Hematopoietic multipotent progenitor cell (in vitro differentiated cells): ENCODE measurements at regions not wholly inside any gene's neighbourhood (a gene's known extent, or its start where the extent isn't known, plus 50 kb on each side); places are given as distances from the start of the nearest gene placed in this dataset.
"Not testable (repeated sequence)": the region's sequence is repeated elsewhere in the genome, so short reads cannot be mapped to it uniquely, and the experiment has no call there.

ENCODE experiments used
- DNase-seq, 3 donors: peaks; one replicate each; pipeline ENCODE4 v3.0.0-alpha.2; 2011 to 2015; ENCODE audit warnings: low read depth in 2 of 3, low spot score in 2 of 3

DNA sequence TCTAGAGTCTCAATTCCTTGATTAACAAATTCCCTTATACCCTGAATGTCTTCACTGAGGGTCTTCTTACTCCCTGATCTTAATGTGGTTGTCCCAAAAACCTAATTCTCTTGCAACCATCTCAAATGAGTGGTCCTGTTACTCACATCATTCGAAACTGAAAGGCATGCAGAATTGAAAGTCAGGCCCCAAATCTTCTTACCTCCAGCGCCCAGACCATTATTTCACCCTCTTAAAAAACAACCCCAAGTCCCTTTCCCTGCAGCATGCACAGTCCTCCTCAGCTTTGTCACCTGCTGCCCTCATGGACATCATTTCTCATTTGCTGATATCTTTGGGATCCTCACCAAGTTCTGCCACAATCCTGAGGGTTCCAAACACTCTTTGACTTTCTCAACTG lies 230.1 kb downstream of the SEC16B start:
- no peak for DNase-seq

DNA sequence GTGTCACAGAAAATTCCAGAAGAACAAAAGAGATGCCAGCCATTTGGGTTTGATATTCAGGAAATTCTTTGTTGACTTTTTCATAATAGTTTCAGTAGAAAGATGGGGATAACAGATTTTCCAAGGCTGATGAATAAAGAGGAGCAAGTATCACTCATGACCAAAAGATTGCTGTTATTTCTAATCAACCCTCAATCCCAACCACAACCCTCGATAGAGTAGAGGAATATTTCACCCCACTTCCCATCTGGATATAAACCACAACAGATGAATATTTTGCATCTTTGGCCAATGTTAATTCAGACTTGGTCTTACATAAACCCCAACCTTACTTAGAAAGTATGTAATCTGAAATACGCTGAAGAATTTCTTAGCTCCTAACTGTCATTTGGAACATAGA lies 232.4 kb downstream of the SEC16B start:
- DNase-seq: no peak

DNA sequence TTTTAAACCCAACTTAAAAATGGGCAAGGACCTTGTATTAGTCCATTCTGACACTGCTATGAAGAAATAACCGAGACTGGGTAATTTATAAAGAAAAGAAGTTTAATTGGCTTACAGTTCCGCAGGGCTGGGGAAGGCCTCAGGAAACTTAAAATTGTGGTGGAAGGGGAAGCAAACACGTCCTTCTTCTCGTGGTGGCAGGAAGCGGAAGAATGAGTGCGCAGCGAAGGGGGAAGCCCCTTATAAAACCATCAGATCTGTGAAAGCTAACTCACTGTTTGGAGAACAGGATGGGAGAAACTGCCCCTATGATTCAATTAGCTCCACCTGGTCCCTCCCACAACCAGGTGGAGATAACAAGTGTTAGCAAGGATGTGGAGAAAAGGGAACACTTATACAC lies 237.7 kb downstream of the SEC16B start:
- no peak for DNase-seq

DNA sequence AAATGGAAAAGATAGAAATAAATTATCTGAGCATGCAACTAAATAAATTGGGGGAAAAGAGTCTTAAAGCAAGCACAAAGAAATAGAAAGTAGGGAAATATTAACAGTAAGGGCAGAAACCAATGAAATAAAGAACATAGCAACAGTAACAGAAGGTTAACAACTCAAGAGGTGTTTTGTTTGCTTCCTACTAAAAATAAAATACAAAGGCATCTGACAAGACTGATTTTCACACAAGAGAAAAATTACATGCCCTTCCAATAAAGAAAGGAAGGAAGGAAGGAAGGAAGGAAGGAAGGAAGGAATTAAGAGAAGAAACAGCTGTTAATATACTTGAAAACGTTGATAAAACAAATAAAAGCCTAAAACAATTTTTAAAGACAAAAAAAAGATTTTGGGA lies 240.2 kb downstream of the SEC16B start:
- DNase-seq: no peak

DNA sequence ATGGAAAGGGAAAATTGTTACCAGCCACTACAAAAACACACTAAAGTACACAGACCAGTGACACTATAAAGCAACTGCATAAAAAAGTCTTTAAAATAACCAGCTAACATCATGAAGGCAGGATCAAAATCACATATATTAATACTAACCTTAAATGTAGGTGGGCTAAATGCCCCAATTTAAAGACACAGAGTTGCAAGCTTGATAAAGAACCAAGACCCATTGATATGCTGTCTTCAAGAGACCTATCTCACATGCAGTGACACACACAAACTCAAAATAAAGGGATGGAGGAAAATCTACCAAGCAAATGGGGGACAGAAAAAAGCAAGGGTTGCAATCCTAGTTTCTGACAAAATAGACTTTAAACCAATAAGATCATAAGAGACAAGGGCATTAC lies 246.3 kb downstream of the SEC16B start:
- no peak for DNase-seq

DNA sequence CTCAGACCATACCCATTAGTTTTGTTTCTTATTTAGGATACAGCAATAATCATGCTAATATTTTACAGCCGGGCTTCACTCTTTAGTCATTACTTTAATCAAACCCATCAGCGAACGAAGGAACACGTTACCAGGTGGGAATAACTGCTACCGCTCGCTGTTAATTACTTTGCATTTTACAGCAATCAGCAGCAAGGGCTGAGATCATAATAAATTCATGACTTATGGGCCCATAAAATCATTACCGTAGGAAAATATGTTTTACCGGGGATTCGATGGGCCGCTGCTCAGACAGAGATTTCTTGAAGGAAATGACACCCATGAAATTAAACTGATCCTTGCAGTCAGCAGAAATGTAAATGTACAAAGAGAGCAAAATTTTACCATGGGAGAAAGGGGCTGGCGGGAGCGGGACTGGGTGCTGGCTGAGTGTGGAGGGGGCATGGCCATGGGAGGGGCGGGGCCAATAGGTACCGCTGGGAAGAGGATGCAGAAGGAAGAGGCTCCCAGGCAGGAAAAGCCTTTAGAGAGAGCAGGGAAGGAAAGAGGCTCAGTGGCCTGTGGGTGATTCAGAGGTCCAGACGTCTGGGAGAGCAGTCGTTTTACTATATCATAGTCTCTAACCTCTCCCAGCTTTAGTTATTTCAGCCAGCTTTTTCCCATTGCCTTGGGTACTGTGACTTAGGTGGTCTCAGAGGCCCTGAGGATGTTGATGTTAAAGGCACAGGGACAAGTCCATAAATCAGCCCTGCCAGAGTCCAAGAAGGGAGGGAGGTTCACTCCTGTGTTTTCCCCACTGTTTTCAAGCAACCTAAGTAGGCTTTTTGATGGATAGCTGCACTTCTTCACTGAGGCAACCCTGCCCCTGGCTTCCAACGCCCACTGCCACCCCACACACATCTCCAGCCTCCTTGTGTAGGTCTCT lies 258.9 kb downstream of the SEC16B start:
- no peak for DNase-seq

DNA sequence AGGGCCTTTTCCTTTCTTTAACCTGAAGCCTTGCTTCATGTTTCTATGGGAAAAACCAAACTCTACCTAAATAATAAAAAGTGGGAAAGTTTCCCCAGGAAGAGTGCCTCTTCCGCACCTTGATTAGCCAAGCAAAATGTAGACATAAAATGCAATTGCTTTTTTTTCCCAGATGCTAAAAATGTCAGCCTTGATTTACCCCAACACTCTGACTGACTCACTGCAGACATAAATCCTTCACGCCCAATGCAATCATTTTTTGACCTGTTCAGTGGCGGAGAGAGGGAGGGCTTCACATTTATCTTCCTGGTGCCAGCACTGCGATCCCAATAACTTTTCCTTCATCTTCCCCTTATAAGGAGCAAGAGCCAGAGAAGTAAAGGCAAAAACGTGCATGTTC lies 261.5 kb downstream of the SEC16B start:
- no peak for DNase-seq

DNA sequence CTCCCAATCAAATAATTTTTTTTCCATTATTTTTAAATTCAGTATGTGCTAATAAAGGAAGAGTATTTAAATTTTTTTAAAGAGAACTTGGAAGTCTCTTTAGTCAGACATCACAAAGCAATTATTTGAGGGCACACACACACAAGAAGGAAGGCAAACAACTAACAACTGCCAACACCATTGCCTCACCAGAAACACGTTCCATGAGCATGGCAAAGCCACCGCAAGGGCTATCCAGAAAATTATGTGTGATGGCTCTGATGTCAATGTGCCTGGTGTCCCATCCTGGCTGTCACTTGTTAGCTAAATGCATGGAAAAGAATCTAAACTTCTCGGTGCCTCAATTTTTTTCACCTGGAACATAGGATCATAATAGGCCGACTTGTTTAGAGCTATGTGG lies 262.9 kb downstream of the SEC16B start:
- no peak for DNase-seq

DNA sequence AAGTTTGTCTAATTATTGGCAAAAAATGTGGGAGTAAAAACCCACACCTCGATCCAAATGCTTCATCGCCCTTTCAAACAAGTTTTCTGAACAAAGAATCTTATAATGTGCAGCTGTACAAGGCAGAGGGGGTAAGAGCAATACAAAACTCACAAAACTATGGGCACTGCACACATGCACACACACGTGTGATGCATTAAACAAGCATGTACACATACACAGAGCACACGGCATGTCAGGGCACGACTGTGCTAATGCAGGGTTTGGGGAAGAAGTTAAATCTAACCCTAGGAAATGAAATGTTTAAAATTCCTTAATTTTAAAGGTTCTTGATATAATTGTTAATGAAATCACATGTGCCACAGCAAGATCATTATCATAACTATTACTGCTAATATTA lies 264.0 kb downstream of the SEC16B start:
- DNase-seq: no peak

DNA sequence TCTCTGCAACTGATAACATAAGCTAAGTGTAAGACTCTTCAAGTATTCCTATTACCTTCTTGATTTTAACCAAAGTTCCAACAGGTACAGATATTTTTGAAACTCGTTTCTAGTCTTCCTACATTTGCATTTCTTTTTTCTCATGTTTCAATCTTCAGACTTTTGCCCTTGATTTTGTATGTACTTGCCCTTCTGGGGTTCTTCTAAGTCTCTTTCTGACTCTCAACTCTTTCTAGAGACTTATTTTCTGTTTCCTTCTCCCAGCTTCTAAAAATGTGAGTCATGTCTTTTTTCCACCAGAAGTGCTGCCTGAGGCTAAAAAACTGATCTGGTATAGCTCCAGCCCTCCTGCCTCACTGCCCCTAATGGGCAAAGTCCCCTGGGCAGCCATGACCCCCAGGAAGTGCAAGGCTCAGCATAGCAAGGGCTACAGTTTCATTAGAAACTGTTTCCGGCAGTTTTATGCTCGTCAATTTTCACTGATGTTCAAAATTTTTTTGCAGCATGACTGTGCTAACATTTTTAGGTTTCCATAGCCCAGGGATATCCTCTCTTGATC lies 265.9 kb downstream of the SEC16B start:
- DNase-seq: no peak

DNA sequence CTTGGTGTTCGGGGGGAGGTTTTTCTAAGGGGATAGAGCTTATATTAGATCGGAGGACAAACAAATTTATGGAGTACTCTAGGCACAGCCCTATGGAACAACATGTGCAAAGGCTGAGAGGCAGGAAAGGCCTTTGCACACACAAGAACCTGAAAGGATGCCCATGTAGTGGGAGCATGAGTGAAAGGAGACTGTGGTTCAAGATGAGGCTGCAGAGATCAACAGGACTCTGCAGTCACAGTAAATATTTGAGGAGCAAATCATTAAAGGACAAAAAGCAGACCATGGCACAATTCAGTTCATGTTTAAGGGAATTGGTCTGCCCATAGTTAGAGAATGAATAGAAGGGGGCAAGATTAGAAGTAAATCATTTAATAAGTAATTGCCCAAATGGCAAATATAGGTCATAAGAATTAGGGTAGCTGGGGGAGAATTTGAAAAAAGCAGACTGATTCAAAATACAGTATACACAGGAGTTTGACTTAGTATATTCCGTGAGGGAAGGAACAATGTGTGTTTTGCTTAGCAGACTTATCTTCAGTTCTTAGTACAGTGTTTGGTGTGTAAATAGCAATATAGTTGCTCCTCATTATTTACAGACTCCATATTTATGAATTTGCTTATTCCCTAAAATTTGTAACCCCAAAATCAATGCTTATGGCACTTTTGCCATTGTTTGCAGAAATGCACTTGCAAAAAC lies 268.1 kb downstream of the SEC16B start:
- no peak for DNase-seq

DNA sequence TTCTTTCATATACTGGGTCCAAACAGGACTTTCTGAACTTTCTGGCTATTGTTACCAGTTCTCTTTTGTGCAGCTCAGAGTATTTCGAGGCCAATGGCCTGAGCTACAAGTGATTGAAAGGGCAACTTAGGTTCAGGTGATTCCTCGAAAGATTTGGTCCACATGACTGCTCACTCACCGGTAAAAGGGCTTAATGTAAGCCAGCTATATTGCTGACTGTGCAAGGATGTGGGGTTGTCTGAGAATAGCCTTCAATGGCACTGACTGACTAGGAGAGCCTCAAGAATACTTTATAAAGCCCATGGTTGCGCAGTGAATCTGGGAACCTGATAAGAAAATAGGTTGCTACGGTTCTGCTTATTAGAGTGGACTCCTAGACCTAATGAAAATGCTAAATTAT lies 269.0 kb downstream of the SEC16B start:
- DNase-seq: no peak

DNA sequence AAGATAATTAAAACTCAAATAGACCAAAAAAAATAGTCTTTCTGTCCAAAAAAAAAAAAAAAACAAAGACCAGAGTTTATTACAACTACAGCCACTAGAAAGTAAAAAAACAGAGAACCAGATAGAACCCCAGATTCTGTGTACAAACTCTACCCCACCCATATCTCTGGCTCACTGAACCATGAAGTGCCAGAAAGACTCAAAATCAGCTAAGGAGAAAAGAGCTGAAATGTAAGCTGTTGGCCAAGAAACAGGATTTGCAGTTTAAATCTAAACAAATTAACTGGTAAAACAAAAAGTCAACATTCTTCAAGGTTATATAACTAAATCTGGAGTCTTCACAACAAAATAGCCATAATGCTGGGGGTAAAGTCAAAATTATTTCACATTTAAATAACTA lies 278.9 kb downstream of the SEC16B start:
- no peak for DNase-seq

DNA sequence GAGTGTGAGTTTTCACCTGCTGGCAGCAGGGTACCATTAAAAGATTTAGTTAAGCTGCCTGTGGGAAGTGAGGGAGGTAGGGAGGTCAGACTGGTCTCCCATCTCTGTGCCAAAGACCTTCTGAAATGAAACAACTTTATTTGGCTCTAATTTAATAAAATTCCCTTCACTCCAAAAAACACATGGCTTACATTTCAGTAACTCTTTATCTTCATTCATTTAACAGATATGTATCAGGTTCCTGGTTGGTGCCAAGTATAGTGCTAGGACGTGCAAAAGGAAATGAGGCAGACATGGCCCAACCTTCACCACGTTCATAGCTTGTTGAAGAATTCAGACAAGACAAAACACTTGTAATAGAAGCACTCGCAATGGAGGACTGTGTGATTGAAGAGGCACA lies 282.3 kb downstream of the SEC16B start:
- DNase-seq: no peak

DNA sequence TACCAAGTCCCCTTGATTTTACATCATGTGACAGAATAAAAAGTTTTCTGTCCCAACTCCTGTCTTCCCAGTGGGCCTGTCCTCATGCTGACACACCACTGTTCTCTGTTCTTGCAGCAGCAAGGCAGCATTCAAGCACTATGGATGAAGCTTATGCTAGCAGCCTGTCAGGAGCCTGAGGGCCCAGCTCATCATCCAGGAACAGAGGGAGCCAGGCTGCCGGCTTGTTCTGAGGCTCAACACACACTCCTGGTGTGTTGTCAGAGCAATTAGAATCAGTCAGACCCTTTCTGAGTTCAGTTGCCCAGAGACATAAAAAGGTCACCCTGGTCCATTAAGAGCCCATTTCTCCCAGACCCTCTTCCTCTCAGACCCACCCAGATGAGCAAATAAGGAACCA lies 282.9 kb downstream of the SEC16B start:
- no peak for DNase-seq

DNA sequence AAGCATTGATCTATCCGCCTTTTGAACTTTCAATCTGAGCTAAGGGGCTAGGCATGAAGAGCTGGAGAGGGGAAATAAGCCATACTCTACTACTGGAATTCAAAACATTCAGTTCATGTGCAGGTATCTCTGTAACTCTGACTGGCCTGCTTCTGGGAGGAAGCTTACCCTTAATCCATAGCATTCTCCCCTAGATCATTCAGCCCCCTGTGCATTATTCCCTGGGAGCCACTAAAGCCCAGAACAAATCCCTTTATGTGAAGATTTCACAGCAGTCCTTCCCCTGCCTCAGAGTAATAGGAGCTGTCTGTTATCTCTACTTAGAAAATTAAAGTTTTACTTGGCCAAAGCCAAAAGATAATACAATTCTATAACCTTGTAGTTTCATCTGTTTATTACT lies 300.7 kb downstream of the SEC16B start:
- no peak for DNase-seq

DNA sequence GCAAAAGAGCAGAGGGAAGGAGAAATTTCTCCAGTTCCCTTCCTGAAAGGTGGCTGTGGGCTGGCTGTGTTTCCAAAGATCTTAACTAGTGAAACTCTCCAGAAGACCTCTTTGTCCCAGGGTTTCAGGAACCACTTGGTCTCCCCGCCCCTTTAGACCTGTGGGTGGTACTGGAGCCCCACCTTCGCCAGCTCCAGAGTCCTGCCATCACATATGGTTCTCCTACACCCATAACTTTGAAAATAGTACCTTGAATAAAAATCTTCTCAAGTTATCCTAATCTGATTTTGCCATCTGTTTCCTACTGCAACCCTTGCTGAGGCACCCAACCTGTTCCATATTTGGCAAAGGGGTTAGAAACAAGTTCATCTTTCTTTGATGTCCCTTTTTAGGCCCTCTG lies 303.9 kb downstream of the SEC16B start:
- DNase-seq: no peak

DNA sequence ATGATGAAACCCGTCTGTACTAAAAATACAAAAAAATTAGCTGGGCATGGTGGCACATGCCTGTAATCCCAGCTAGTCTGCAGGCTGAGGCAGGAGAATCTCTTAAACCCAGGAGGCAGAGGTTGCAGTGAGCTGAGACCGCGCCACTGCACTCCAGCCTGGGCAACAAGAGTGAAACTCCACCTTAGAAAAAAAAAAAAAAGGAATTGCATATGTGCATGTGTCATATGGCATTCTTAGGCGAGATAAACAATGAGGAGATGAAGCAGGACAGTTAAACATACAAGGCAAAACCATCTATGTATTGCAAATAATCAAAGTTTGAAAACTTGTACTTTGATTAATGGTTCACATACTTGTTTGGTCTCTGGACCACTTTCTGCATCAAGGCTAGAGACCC lies 305.1 kb downstream of the SEC16B start:
- DNase-seq: not testable (repeated sequence)

DNA sequence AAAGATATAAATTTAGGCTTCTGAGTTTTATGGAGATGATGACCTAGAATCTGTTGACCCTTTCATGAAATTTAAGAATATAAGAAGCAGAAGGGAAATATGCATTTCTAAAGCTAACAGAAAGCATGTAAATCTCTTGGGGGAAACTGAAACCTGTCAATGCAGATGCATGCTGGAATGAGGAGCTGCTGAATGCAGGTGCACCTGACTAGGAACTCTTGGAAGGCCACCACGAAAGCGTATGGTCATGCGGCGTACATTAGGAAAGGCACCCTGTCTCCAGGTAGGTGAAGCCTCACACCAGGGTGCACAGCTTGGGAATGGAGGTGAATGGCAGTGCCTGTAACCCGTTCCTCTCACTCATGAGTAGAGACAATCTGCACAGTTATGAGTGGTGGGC lies 309.7 kb downstream of the SEC16B start:
- no peak for DNase-seq

DNA sequence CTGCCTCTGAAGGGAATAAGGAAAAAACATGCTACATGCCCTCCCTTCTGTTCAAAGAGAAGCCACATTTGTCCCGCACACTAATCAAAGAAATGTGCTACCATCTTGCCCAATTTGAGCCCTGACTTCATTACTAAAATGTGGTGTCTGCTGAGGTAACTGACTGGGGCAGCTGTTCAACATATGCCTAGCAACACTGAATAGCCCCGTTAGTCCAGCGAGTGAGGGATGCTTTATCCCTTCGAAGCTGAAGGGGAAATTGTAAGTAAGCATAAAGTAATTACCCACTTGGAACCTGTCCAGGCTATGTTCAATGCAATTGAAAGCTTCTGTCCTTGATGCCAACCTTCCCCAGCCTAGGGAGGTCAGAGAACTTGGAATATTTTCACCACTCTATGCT lies 310.6 kb downstream of the SEC16B start:
- DNase-seq: no peak

DNA sequence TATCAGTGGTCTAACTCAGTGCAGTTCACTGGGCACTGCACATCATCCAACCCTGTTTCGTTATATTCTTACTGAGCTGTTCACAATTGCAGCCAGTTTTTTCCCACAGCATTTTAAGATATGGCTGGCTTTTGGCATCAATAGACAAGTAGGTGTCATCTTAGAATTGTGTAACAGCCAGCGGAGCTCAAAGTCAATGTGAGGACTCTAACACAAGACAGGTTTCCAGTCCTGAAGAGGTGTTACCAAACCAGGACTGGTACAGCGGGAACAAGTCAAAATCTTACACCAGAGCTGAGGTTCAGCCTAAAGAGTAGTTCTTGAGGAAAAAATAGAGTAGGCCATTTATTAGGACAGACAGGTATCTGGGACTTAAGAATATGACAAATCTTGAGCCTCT lies 313.3 kb downstream of the SEC16B start:
- DNase-seq: no peak

DNA sequence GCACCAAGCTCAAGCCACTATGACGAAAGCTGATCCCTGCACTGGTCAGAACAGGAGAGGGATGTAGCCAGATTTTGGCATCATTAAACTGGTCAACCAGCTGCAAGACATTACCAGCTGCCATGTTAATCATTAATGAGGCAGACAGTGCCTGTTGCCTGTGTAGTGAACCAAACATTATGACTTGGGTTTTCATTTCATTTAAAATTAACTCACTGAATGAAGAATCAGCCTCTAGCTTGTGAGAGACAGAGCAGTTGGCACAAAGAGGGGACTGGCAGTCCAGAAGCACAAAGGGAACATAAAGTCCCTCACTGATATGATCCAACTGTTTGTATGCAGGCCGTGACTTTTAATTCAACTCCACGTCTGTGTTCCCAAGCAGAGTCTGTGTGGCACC lies 318.9 kb downstream of the SEC16B start:
- DNase-seq: no peak
